ENCODE measurements at regions not wholly inside any gene's neighbourhood (a gene's known extent, or its start where the extent isn't known, plus 50 kb on each side); places are given as distances from the start of the nearest gene placed in this dataset.

- Mint-ChIP-seq H3K9me3 (no peaks in the 10 kb centered on the region), H3K36me3 (no peaks in the 10 kb centered on the region), H3K27ac (no peak overlapping the region), H3K4me3 (no peak overlapping the region), H3K4me1 (no peaks in the 10 kb centered on the region), H3K27me3 (ENCODE audit: insufficient read depth, low read depth) (peaks cover 2% of the 10 kb centered on the region)
- H3K27ac ChIP-seq, result no peak overlapping the region
- H3K27me3 ChIP-seq, result no peaks in the 10 kb centered on the region
- no peaks in the 10 kb centered on the region for H3K4me1 ChIP-seq
- H4K20me1 ChIP-seq (ENCODE audit: low read depth), result no peaks in the 10 kb centered on the region
- TF ChIP-seq CTCF (IDR thresholded peaks at IDR 0.05), result no peak
- no peak for TF ChIP-seq EZH2 (IDR thresholded peaks at IDR 0.05)
- no peak for TF ChIP-seq EZH2phosphoT487 (IDR thresholded peaks at IDR 0.05)
- H3K79me2 ChIP-seq (ENCODE audit: low read depth), result no peaks in the 10 kb centered on the region
- H3K9me3 ChIP-seq (ENCODE audit: low read depth), result no peaks in the 10 kb centered on the region
- no peak overlapping the region for H2AFZ ChIP-seq (replicated peaks)
- H3K36me3 ChIP-seq, result no peaks in the 10 kb centered on the region
- DNase-seq (ENCODE audit: low spot score), result no peak
- no peak overlapping the region for H3K4me2 ChIP-seq
- no peak overlapping the region for H3K9ac ChIP-seq
- H3F3A ChIP-seq (ENCODE audit: low read depth), result no peaks in the 10 kb centered on the region
- H3K4me3 ChIP-seq, result no peak overlapping the region
These were observed 323.1 kb downstream of the FBXO8 start for GRCh38 chr4:173960398-173960797.

GRCh38 chr4:173958445-173958844, 325.0 kb downstream of the FBXO8 start:
- no peak overlapping the region for H3K4me2 ChIP-seq
- no peak overlapping the region for H3K27ac Mint-ChIP-seq
- H3K9me3 ChIP-seq (ENCODE audit: low read depth), result no peaks in the 10 kb centered on the region
- H2AFZ ChIP-seq (replicated peaks), result no peak overlapping the region
- H3K36me3 Mint-ChIP-seq, result no peaks in the 10 kb centered on the region
- peaks cover 2% of the 10 kb centered on the region for H3K27me3 Mint-ChIP-seq (ENCODE audit: insufficient read depth, low read depth)
- no peak overlapping the region for H3K4me3 ChIP-seq
- no peaks in the 10 kb centered on the region for H3K27me3 ChIP-seq
- H3K9me3 Mint-ChIP-seq, result no peaks in the 10 kb centered on the region
- no peak overlapping the region for H3K9ac ChIP-seq
- no peak overlapping the region for H3K27ac ChIP-seq
- DNase-seq (ENCODE audit: low spot score), result no peak
- TF ChIP-seq CTCF (IDR thresholded peaks at IDR 0.05), result no peak
- no peak for TF ChIP-seq EZH2phosphoT487 (IDR thresholded peaks at IDR 0.05)
- TF ChIP-seq EZH2 (IDR thresholded peaks at IDR 0.05), result no peak
- H3K4me1 ChIP-seq, result no peaks in the 10 kb centered on the region
- H3K79me2 ChIP-seq (ENCODE audit: low read depth), result no peaks in the 10 kb centered on the region
- no peaks in the 10 kb centered on the region for H3K4me1 Mint-ChIP-seq
- H3K4me3 Mint-ChIP-seq, result no peak overlapping the region
- H3F3A ChIP-seq (ENCODE audit: low read depth), result no peaks in the 10 kb centered on the region
- H3K36me3 ChIP-seq, result no peaks in the 10 kb centered on the region
- H4K20me1 ChIP-seq (ENCODE audit: low read depth), result no peaks in the 10 kb centered on the region

GRCh38 chr4:173943547-173943946, 339.9 kb downstream of the FBXO8 start:
- Histone ChIP-seq H3K4me2 (no peak overlapping the region), H3K4me3 (no peak overlapping the region), H2AFZ (replicated peaks) (no peak overlapping the region), H3F3A (ENCODE audit: low read depth) (no peaks in the 10 kb centered on the region), H3K36me3 (no peaks in the 10 kb centered on the region), H3K4me1 (peaks cover 5% of the 10 kb centered on the region), H4K20me1 (ENCODE audit: low read depth) (no peaks in the 10 kb centered on the region), H3K27ac (no peak overlapping the region), H3K9ac (no peak overlapping the region), H3K27me3 (no peaks in the 10 kb centered on the region), H3K9me3 (ENCODE audit: low read depth) (no peaks in the 10 kb centered on the region), H3K79me2 (ENCODE audit: low read depth) (no peaks in the 10 kb centered on the region)
- Mint-ChIP-seq H3K4me1 (no peaks in the 10 kb centered on the region), H3K27ac (no peak overlapping the region), H3K4me3 (no peak overlapping the region), H3K36me3 (no peaks in the 10 kb centered on the region), H3K27me3 (ENCODE audit: insufficient read depth, low read depth) (no peaks in the 10 kb centered on the region), H3K9me3 (no peaks in the 10 kb centered on the region)
- no peak for DNase-seq (ENCODE audit: low spot score)
- TF ChIP-seq EZH2phosphoT487 (IDR thresholded peaks at IDR 0.05) (no peak), CTCF (IDR thresholded peaks at IDR 0.05) (no peak), EZH2 (IDR thresholded peaks at IDR 0.05) (no peak)

- TF ChIP-seq EZH2 (IDR thresholded peaks at IDR 0.05) (no peak), CTCF (IDR thresholded peaks at IDR 0.05) (no peak), EZH2phosphoT487 (IDR thresholded peaks at IDR 0.05) (no peak)
- H3K9me3 Mint-ChIP-seq, result no peaks in the 10 kb centered on the region
- Histone ChIP-seq H3K36me3 (no peaks in the 10 kb centered on the region), H3K9me3 (ENCODE audit: low read depth) (no peaks in the 10 kb centered on the region), H3K4me1 (peaks cover 31% of the 10 kb centered on the region), H3F3A (ENCODE audit: low read depth) (peaks cover 13% of the 10 kb centered on the region), H3K27ac (no peak overlapping the region), H4K20me1 (ENCODE audit: low read depth) (no peaks in the 10 kb centered on the region), H3K79me2 (ENCODE audit: low read depth) (no peaks in the 10 kb centered on the region), H2AFZ (replicated peaks) (no peak overlapping the region), H3K4me2 (no peak overlapping the region), H3K9ac (no peak overlapping the region), H3K27me3 (no peaks in the 10 kb centered on the region), H3K4me3 (no peak overlapping the region)
- no peaks in the 10 kb centered on the region for H3K27me3 Mint-ChIP-seq (ENCODE audit: insufficient read depth, low read depth)
- DNase-seq (ENCODE audit: low spot score), result no peak
- H3K4me3 Mint-ChIP-seq, result no peak overlapping the region
- H3K27ac Mint-ChIP-seq, result no peak overlapping the region
- peaks cover 21% of the 10 kb centered on the region for H3K4me1 Mint-ChIP-seq
- H3K36me3 Mint-ChIP-seq, result no peaks in the 10 kb centered on the region
These were observed 343.3 kb downstream of the FBXO8 start for GRCh38 chr4:173940146-173940545.
